K562 (cell line): ENCODE measurements at regions not wholly inside any gene's neighbourhood (a gene's known extent, or its start where the extent isn't known, plus 50 kb on each side); places are given as distances from the start of the nearest gene placed in this dataset.

Experiments
- TF ChIP-seq, protein P1 (sequence below), 3 experiments: IDR thresholded peaks in 2 of 3; conservative IDR thresholded peaks in 1 of 3; 2 replicates each; pipeline ENCODE4 v1.5.1; 2011 to 2012; ENCODE audit warnings: low read length in 3 of 3, mild to moderate bottlenecking in 3 of 3, control low read depth in 2 of 3, improper control_type of control experiment in 1 of 3, inconsistent platforms in 1 of 3, low read depth in 1 of 3, mixed read lengths in 1 of 3, moderate library complexity in 1 of 3; ENCODE audit not compliant: insufficient read depth in 2 of 3
- TF ChIP-seq, protein P2 (sequence below), 2 experiments: fragments of 450-650 bp in 1 of 2; sonication (generic) in 1 of 2; formaldehyde crosslinking in 1 of 2; IDR thresholded peaks in 1 of 2; conservative IDR thresholded peaks in 1 of 2; 2 replicates each; pipeline versions ENCODE4 v1.6.1 to v1.8.1; 2016 to 2023; ENCODE audit warnings: mild to moderate bottlenecking in 2 of 2, moderate library complexity in 2 of 2, inconsistent platforms in 1 of 2, missing genetic modification reagents in 1 of 2

DNA sequence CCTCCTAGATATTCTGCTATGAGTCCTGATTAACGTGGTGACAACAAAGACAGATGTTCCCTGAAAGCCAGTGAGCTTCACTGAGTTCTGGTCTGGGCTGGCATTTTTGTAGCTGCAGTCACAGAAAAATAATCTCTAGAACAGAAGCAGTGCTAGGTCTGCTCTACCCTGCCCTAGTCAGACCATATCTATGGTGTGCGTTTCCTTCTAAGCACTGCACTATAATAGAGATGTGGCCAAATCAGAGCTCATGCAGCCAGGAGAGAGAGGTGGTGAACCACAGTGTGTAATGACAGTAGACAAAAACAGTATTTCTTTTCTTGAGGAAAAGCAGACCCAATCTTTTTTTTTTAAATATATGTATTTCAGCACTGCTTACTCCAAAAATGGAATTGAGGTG is 76.3 kb downstream of the CMAS start:
- TF ChIP-seq, protein P1, sequence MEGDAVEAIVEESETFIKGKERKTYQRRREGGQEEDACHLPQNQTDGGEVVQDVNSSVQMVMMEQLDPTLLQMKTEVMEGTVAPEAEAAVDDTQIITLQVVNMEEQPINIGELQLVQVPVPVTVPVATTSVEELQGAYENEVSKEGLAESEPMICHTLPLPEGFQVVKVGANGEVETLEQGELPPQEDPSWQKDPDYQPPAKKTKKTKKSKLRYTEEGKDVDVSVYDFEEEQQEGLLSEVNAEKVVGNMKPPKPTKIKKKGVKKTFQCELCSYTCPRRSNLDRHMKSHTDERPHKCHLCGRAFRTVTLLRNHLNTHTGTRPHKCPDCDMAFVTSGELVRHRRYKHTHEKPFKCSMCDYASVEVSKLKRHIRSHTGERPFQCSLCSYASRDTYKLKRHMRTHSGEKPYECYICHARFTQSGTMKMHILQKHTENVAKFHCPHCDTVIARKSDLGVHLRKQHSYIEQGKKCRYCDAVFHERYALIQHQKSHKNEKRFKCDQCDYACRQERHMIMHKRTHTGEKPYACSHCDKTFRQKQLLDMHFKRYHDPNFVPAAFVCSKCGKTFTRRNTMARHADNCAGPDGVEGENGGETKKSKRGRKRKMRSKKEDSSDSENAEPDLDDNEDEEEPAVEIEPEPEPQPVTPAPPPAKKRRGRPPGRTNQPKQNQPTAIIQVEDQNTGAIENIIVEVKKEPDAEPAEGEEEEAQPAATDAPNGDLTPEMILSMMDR (IDR thresholded peaks at IDR 0.05 in 2 of 3, conservative IDR thresholded peaks at IDR 0.05 in 1 of 3; ENCODE audit: insufficient read depth in 2 of 3, low read depth in 1 of 3, low read length in 3 of 3): no peak
- TF ChIP-seq, protein P2, sequence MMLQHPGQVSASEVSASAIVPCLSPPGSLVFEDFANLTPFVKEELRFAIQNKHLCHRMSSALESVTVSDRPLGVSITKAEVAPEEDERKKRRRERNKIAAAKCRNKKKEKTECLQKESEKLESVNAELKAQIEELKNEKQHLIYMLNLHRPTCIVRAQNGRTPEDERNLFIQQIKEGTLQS (IDR thresholded peaks at IDR 0.05): no peak
- TF ChIP-seq, protein P2 (CRISPR knock-in tag; conservative IDR thresholded peaks at IDR 0.05): no peak
